BLaER1 treated with 17β-estradiol and CSF1 and Interleukin-3, amounts not matched to agents 10 nM and 100 nM (cell line): ENCODE measurements at regions not wholly inside any gene's neighbourhood (a gene's known extent, or its start where the extent isn't known, plus 50 kb on each side); places are given as distances from the start of the nearest gene placed in this dataset.
"Not testable (repeated sequence)": the region's sequence is repeated elsewhere in the genome, so short reads cannot be mapped to it uniquely, and the experiment has no call there.

Source experiments
- H3K27ac ChIP-seq, 11 experiments: shearing (Covaris generic); formaldehyde crosslinking; 2 replicates each; pipeline ENCODE4 v1.8.1; 2022
- H3K27me3 ChIP-seq, 11 experiments: shearing (Covaris generic); formaldehyde crosslinking; 2 replicates each; pipeline ENCODE4 v1.8.1; 2022
- H3K36me3 ChIP-seq, 11 experiments: shearing (Covaris generic); formaldehyde crosslinking; 2 replicates each; pipeline ENCODE4 v1.8.1; 2022
- H3K4me1 ChIP-seq, 10 experiments: shearing (Covaris generic); formaldehyde crosslinking; 2 replicates each; pipeline ENCODE4 v1.8.1; 2022
- H3K4me2 ChIP-seq, 11 experiments: shearing (Covaris generic); formaldehyde crosslinking; 2 replicates each; pipeline ENCODE4 v1.8.1; 2022
- H3K4me3 ChIP-seq, 10 experiments: shearing (Covaris generic); formaldehyde crosslinking; 2 replicates each; pipeline ENCODE4 v1.8.1; 2022
- H3K9ac ChIP-seq, 11 experiments: shearing (Covaris generic); formaldehyde crosslinking; 2 replicates each; pipeline ENCODE4 v1.8.1; 2022
- H3K9me3 ChIP-seq, 11 experiments: shearing (Covaris generic); formaldehyde crosslinking; replicated peaks in 1 of 11; 2 replicates each; pipeline ENCODE4 v1.8.1; 2022
- H4K20me1 ChIP-seq, 11 experiments: shearing (Covaris generic); formaldehyde crosslinking; 2 replicates each; pipeline ENCODE4 v1.8.1; 2022
- Cebpa-rat ChIP-seq, 11 experiments: shearing (Covaris generic); IDR thresholded peaks; 2 replicates each; pipeline ENCODE4 v1.8.1; 2022

DNA sequence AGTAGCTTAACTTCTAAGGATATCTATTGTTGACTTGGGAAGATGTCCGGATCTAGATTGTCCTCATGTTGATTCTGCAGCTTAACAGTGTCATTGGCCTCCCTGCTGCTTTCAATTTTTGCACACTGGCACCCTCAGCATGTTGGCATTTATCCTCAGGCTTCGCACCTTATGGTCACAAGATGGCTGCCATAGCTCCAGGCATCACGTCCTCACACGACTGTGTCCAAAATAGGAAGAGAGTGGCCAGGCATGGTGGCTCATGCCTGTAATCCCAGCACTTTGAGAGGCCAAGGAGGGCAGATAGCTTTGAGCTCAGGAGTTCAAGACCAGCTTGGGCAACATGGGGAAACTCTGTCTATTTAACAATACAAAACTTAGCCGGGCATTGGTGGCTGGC, 58.3 kb upstream of the RASD2 start:
- no peak for TF ChIP-seq Cebpa-rat (IDR thresholded peaks at IDR 0.05)
- peaks cover 10 to 37% (median 19%) of the 10 kb centered on the region in 11 experiments; a peak in 20 of 22 replicates for H3K27me3 ChIP-seq
- H3K9me3 ChIP-seq = peaks cover 0 to 5% (median 0%) of the 10 kb centered on the region in 11 experiments; a peak in 1 of 22 replicates
- no peak overlapping the region for H3K27ac ChIP-seq
- H3K4me2 ChIP-seq = peak overlapping the region in 6 of 11 experiments; percentile 88 to 96 (median 94); a peak in 9 of 22 replicates
- H3K9ac ChIP-seq = no peak overlapping the region
- H3K36me3 ChIP-seq = no peaks in the 10 kb centered on the region
- peaks cover 45 to 59% (median 54%) of the 10 kb centered on the region in 10 experiments for H3K4me1 ChIP-seq
- peaks cover 0 to 28% (median 14%) of the 10 kb centered on the region in 11 experiments; a peak in 12 of 22 replicates for H4K20me1 ChIP-seq
- no peak overlapping the region for H3K4me3 ChIP-seq

DNA sequence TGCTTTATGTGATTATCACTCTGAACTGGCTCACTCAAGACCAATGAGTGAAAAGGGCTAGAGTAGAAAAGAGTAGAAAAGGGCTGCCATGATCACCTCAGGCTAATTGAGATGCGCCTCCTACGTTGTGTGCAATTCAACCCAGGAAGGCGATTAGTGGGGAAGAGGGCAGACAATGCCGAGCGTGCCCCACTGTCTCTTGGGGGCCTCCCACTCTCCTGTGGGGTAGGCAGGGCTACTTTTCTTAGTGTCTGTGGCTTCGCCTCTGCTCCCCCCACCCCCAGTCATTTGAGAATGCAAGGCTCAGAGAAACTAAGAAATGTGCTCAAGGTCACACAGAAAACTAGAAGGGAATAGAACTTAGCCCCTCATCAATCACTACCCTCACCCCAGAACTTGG, 57.7 kb upstream of the RASD2 start:
- peaks cover 0 to 28% (median 13%) of the 10 kb centered on the region in 11 experiments; a peak in 12 of 22 replicates for H4K20me1 ChIP-seq
- H3K36me3 ChIP-seq = no peaks in the 10 kb centered on the region
- peaks cover 39 to 53% (median 48%) of the 10 kb centered on the region in 10 experiments for H3K4me1 ChIP-seq
- peaks cover 10 to 37% (median 19%) of the 10 kb centered on the region in 11 experiments; a peak in 20 of 22 replicates for H3K27me3 ChIP-seq
- no peak overlapping the region for H3K4me3 ChIP-seq
- no peak overlapping the region for H3K27ac ChIP-seq
- H3K9me3 ChIP-seq = peaks cover 0 to 5% (median 0%) of the 10 kb centered on the region in 11 experiments; a peak in 1 of 22 replicates
- H3K9ac ChIP-seq = no peak overlapping the region
- no peak for TF ChIP-seq Cebpa-rat (IDR thresholded peaks at IDR 0.05)
- peak overlapping the region in 6 of 11 experiments; percentile 3 to 54 (median 42); a peak in 8 of 22 replicates for H3K4me2 ChIP-seq

DNA sequence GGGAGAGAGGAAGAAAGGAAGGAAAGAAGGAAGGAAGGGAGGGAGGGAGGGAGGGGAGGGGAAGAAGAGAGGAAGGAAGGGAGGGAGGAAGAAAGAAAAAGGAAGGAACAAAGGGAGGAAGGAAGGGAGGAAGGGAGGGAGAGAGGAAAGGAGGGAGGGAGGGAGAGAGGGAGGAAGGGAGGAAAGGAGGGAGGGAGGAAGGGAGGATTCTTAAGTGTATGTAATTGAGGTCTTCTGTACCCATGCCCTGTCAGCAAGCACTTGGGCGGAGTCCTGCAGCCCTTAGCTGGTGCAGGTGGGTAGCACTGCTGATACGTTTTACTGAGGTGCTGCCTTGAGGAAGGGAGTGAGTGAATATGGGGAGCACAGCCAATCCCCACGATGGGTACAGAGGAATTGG, 56.9 kb upstream of the RASD2 start:
- peaks cover 0 to 21% (median 5%) of the 10 kb centered on the region in 11 experiments; a peak in 9 of 22 replicates for H4K20me1 ChIP-seq
- peaks cover 31 to 45% (median 40%) of the 10 kb centered on the region in 10 experiments for H3K4me1 ChIP-seq
- H3K4me3 ChIP-seq = no peak overlapping the region
- H3K4me2 ChIP-seq = 0 out of 22 replicates have a peak overlapping the region, but pooled peaks of 2 of the 11 experiments have one; percentile 3 to 6
- H3K9me3 ChIP-seq = peaks cover 0 to 5% (median 0%) of the 10 kb centered on the region in 11 experiments; a peak in 1 of 22 replicates
- no peak overlapping the region for H3K27ac ChIP-seq
- no peaks in the 10 kb centered on the region for H3K36me3 ChIP-seq
- H3K27me3 ChIP-seq = peaks cover 5 to 30% (median 14%) of the 10 kb centered on the region in 11 experiments; a peak in 20 of 22 replicates
- TF ChIP-seq Cebpa-rat (IDR thresholded peaks at IDR 0.05) = no peak
- H3K9ac ChIP-seq = no peak overlapping the region

DNA sequence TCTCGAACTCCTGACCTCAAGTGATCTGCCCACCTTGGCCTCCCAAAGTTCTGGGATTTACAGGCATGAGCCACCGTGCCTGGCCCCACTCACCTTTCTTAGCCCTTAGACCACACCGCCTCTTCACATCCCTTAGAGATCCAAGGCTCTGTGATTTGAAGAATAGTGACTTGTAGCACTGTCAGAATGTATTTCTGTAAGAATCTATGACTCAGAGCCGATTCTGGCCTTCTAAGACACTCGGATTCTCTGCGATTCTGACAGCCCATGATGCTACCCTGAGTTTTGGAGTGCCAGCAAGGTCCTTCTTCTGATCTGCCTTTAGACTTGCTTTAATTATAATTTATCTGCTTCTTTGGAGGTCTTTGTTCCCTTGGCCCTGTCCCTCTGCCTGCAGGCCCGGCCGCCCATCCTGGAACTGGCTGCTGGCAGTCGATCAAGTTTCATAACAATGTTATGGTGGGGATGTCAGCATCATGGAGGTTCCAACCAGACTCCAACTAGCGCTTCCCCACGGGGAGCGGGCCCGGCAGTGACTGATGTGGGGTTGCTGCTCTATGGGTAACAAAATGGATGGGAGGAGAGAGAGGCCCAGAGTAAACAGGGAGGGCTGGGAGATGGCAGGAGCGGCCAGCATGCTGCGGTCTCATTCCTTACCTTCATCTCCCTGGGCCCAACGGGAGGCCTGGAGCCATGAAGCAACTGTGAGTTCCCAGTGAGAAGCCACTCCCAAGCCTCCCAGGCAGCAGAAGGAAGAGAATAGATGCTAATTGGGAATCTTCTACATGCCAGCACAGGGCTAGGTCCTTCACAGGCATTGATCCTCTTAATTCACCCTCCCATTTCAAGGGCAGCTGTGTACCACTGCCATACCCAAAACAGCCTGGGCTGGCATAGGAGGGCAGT, 55.7 kb upstream of the RASD2 start:
- Histone ChIP-seq H3K27me3 (peaks cover 0 to 19% (median 3%) of the 10 kb centered on the region in 11 experiments; a peak in 11 of 22 replicates), H3K4me2 (no peak overlapping the region), H3K27ac (no peak overlapping the region), H3K36me3 (no peaks in the 10 kb centered on the region), H3K4me1 (peaks cover 20 to 34% (median 28%) of the 10 kb centered on the region in 10 experiments), H3K9me3 (peaks cover 0 to 5% (median 0%) of the 10 kb centered on the region in 11 experiments; a peak in 1 of 22 replicates), H3K4me3 (no peak overlapping the region), H3K9ac (no peak overlapping the region), H4K20me1 (peaks cover 0 to 14% (median 4%) of the 10 kb centered on the region in 11 experiments; a peak in 8 of 22 replicates)
- no peak for TF ChIP-seq Cebpa-rat (IDR thresholded peaks at IDR 0.05)

DNA sequence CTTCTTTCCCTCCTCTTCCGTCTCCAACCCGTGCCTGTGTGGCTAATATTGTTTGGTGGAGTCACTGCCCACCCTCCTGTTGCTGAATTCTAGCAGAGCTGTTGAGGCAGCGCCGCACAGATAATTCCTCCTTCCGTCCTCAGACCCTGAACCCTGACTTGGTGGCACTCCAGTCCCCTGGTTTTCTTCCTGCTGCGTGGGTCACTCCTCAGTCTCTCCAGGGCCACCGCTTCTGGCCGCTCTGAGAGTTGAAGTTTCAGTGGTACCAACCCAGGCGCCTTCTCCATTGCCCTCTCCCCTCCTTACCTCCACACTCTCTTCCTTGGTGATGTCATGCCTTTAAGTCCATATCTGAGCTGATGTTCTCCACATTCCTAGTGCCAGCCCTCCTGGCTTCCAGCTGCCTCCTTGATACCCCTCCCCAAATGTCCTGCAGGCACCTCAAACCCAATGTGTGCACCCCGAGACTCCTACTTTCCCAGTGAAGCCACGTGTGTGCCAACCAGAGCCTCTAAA, 54.5 kb upstream of the RASD2 start:
- no peak overlapping the region for H3K9ac ChIP-seq

DNA sequence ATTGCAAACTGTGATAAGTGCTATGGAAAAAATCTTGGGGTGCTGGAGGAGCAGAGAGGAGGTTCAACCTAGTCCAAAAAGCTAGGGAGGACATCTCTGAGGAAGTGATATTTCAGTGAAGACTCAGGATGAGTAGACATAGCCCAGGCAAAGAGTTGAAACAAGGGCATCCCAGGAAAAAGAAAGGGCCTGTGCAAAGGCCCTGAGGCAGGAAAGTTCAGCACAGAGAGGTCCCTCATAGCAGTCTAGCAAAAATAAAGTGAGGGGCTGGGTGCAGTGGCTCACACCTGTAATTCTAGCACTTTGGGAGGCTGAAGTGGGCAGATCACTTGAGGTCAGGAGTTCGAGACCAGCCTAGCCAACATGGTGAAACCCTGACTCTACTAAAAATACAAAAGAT, 53.0 kb upstream of the RASD2 start:
- not testable (repeated sequence) for H3K36me3 ChIP-seq, H3K9ac ChIP-seq, H3K27me3 ChIP-seq, H3K4me3 ChIP-seq, H3K27ac ChIP-seq, H3K9me3 ChIP-seq, H3K4me2 ChIP-seq
- Histone ChIP-seq H3K4me1 (peaks cover 0 to 12% (median 4%) of the 10 kb centered on the region in 10 experiments; a peak in 10 of 20 replicates), H4K20me1 (peaks cover 0 to 12% (median 0%) of the 10 kb centered on the region in 11 experiments; a peak in 2 of 22 replicates)

More for the DNA sequence above, 54.5 kb upstream of the RASD2 start:
- TF ChIP-seq Cebpa-rat (IDR thresholded peaks at IDR 0.05) = no peak
- Histone ChIP-seq H3K9me3 (peaks cover 0 to 5% (median 0%) of the 10 kb centered on the region in 11 experiments; a peak in 1 of 22 replicates), H3K36me3 (no peaks in the 10 kb centered on the region), H3K27me3 (peaks cover 0 to 15% (median 0%) of the 10 kb centered on the region in 11 experiments; a peak in 4 of 22 replicates), H3K27ac (no peak overlapping the region), H4K20me1 (peaks cover 0 to 12% (median 0%) of the 10 kb centered on the region in 11 experiments; a peak in 2 of 22 replicates), H3K4me1 (peaks cover 7 to 21% (median 16%) of the 10 kb centered on the region in 10 experiments), H3K4me2 (no peak overlapping the region), H3K4me3 (no peak overlapping the region)

DNA sequence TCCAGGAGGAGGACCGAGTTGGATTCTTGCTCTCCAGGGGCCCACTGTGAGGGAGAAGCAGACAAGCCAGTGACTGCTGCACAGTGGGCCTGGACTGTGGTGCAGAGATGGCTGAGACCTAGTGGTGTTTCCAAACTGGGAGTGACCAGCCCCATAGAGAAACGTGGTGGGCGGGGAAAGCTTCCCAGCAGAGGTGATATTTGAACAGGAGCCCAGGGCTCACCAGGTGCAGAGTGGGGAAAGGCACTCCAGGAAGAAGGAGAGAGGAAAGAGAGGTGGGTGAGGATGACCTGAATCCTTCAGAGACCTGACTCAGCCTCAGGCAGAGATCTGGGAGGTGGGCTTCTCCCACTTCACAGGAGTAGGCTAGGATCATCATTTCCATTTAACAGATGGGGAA, 52.1 kb upstream of the RASD2 start:
- H3K4me2 ChIP-seq = no peak overlapping the region
- H4K20me1 ChIP-seq = peaks cover 0 to 12% (median 0%) of the 10 kb centered on the region in 11 experiments; a peak in 2 of 22 replicates
- no peaks in the 10 kb centered on the region for H3K27me3 ChIP-seq
- no peaks in the 10 kb centered on the region for H3K36me3 ChIP-seq
- no peak for TF ChIP-seq Cebpa-rat (IDR thresholded peaks at IDR 0.05)
- H3K4me1 ChIP-seq = peaks cover 0 to 5% (median 0%) of the 10 kb centered on the region in 10 experiments; a peak in 5 of 20 replicates
- H3K27ac ChIP-seq = no peak overlapping the region
- H3K9ac ChIP-seq = no peak overlapping the region
- no peak overlapping the region for H3K4me3 ChIP-seq
- no peaks in the 10 kb centered on the region for H3K9me3 ChIP-seq

DNA sequence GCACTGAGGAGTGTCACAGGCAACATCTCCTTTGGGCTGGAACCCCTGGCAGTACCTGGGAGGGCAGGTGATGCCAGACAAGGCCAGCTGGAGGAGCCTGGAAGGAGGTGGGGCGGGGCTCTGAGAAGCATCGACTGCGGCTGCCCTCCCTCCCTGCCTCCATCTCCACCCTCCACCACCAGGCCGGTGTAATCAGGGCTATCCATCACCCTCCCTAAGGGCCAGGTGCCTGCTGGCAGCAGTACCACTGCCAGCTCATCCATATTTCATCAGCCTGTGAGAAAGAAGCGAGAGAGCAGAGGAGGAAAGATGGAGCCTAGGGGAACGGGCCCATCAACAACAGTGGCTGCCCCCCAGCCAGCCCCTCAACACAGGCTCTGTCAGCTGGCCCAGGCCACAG, 51.4 kb upstream of the RASD2 start:
- H3K27ac ChIP-seq = no peak overlapping the region
- no peaks in the 10 kb centered on the region for H3K27me3 ChIP-seq
- H3K9me3 ChIP-seq = no peaks in the 10 kb centered on the region
- H3K9ac ChIP-seq = no peak overlapping the region
- no peaks in the 10 kb centered on the region for H3K36me3 ChIP-seq
- TF ChIP-seq Cebpa-rat (IDR thresholded peaks at IDR 0.05) = no peak
- no peaks in the 10 kb centered on the region; a peak in 1 of 20 replicates for H3K4me1 ChIP-seq
- no peak overlapping the region for H3K4me3 ChIP-seq
- peaks cover 0 to 12% (median 0%) of the 10 kb centered on the region in 11 experiments; a peak in 2 of 22 replicates for H4K20me1 ChIP-seq
- H3K4me2 ChIP-seq = no peak overlapping the region
